Chondrocyte (in vitro differentiated cells): ENCODE measurements at regions not wholly inside any gene's neighbourhood (a gene's known extent, or its start where the extent isn't known, plus 50 kb on each side); places are given as distances from the start of the nearest gene placed in this dataset.

Experiments
- DNase-seq: peaks from one replicate; pipeline ENCODE4 v3.0.0; 2021; ENCODE audit warnings: mixed read lengths, low spot score
- H3K27ac Mint-ChIP-seq: one replicate; pipeline ENCODE4 v1.8.0; 2021; ENCODE audit warnings: mild to moderate bottlenecking, moderate library complexity, mixed read lengths; ENCODE audit not compliant: unreplicated experiment
- H3K27me3 Mint-ChIP-seq: 2 replicates; pipeline ENCODE4 v1.8.0; 2021; ENCODE audit warnings: low read depth, mixed read lengths
- H3K36me3 Mint-ChIP-seq: 2 replicates; pipeline ENCODE4 v1.8.0; 2021; ENCODE audit warnings: low read depth, mixed read lengths
- H3K4me1 Mint-ChIP-seq: 2 replicates; pipeline ENCODE4 v1.8.0; 2021; ENCODE audit warnings: low read depth, mild to moderate bottlenecking, mixed read lengths
- H3K4me3 Mint-ChIP-seq: one replicate; pipeline ENCODE4 v1.8.0; 2021; ENCODE audit warnings: mild to moderate bottlenecking, moderate library complexity, mixed read lengths; ENCODE audit not compliant: unreplicated experiment
- H3K9me3 Mint-ChIP-seq: 2 replicates; pipeline ENCODE4 v1.8.0; 2021; ENCODE audit warnings: low read depth, mixed read lengths
- CTCF ChIP-seq: fragments of 200-600 bp; sonication (generic); IDR thresholded peaks from 2 replicates; pipeline ENCODE4 v1.5.0; 2021; ENCODE audit warnings: antibody characterized with exemption, mild to moderate bottlenecking, moderate library complexity

- peaks cover 3% of the 10 kb centered on the region for H3K4me1 Mint-ChIP-seq
- no peaks in the 10 kb centered on the region for H3K27me3 Mint-ChIP-seq
- H3K4me3 Mint-ChIP-seq: no peak overlapping the region
- no peak overlapping the region for H3K27ac Mint-ChIP-seq
- H3K9me3 Mint-ChIP-seq: no peaks in the 10 kb centered on the region
- no peak for DNase-seq
- TF ChIP-seq CTCF: no peak
- no peaks in the 10 kb centered on the region for H3K36me3 Mint-ChIP-seq
Measured at GRCh38 chr6:148037496-148037895, 305.1 kb upstream of the SASH1 start.

DNA sequence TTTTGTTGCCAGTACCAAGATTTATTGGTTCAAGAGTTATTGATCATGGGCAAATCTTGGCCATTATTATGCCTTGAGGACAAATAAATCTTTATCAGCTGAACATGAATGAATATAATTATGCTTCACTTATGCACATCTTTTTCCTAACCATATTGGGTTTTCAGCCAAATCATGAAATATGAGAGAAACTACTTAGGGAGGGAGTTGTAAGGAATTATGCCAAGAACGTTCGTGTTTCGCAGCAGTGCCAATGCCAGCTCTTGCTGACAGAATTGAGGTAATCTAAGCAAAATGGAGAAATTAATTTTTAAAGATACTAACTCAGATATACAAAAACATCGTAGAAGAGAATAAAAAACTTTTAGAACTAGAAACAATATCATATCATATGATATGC lies 301.1 kb upstream of the SASH1 start:
- peaks cover 4% of the 10 kb centered on the region for H3K9me3 Mint-ChIP-seq
- TF ChIP-seq CTCF: no peak
- peaks cover 2% of the 10 kb centered on the region for H3K36me3 Mint-ChIP-seq
- DNase-seq: no peak
- H3K4me1 Mint-ChIP-seq: peaks cover 18% of the 10 kb centered on the region
- H3K4me3 Mint-ChIP-seq: no peak overlapping the region
- H3K27ac Mint-ChIP-seq: no peak overlapping the region
- no peaks in the 10 kb centered on the region for H3K27me3 Mint-ChIP-seq

- Mint-ChIP-seq H3K4me3 (no peak overlapping the region), H3K4me1 (peaks cover 17% of the 10 kb centered on the region), H3K9me3 (peaks cover 14% of the 10 kb centered on the region), H3K36me3 (peaks cover 9% of the 10 kb centered on the region), H3K27me3 (no peaks in the 10 kb centered on the region), H3K27ac (no peak overlapping the region)
- no peak for TF ChIP-seq CTCF
- DNase-seq: no peak
Measured at GRCh38 chr6:148042536-148042935, 300.1 kb upstream of the SASH1 start.

DNA sequence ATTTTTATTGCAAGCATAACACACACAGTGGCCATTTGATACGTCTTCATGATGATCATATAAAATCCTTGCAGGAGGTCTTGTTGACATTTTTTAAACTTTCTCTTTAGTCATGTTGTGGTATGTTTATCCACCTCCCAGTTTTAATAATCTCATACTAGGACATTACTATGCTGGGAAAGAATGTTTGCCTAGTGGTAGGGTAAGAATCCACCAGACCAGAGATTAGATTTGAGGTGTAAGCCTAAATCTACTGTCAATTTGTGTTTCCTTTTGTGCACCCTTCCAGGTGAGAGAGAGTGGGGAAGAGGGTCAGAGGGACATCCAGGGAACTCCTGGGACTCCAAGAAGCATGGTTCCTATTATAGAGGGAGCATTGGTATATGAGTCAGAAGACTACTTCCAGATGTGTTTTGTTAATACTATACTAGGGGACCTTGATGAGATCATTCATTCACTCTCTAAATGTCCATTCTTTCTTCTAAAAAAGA lies 298.3 kb upstream of the SASH1 start:
- H3K4me3 Mint-ChIP-seq: no peak overlapping the region
- TF ChIP-seq CTCF: no peak
- H3K4me1 Mint-ChIP-seq: peaks cover 15% of the 10 kb centered on the region
- DNase-seq: no peak
- peak overlapping the region; percentile 73 for H3K27ac Mint-ChIP-seq
- no peaks in the 10 kb centered on the region for H3K27me3 Mint-ChIP-seq
- peaks cover 10% of the 10 kb centered on the region for H3K36me3 Mint-ChIP-seq
- peaks cover 18% of the 10 kb centered on the region for H3K9me3 Mint-ChIP-seq

DNA sequence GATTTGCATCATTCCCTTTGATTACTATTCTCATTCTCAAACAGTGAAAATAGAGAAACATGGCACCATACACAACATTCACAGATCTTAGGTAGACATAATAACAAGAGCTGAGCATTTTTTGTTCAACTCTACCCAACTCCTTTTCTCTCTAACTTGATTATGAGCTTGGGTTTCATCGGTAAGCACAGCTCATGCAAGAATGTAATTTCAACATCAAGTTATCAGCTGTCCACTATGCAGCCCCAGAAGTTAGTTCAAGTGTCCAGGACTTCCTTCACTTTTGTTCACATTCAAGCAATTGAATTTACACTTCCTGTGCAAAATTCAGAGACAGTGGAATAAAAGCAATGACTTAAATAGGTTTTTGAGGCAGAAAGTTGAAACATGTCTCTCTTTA lies 297.7 kb upstream of the SASH1 start:
- Mint-ChIP-seq H3K27ac (peak overlapping the region; percentile 58), H3K9me3 (peaks cover 18% of the 10 kb centered on the region), H3K27me3 (no peaks in the 10 kb centered on the region), H3K4me1 (peaks cover 15% of the 10 kb centered on the region), H3K4me3 (no peak overlapping the region), H3K36me3 (peaks cover 10% of the 10 kb centered on the region)
- TF ChIP-seq CTCF: no peak
- no peak for DNase-seq
